Natural killer cell (primary cell): ENCODE measurements at regions not wholly inside any gene's neighbourhood (a gene's known extent, or its start where the extent isn't known, plus 50 kb on each side); places are given as distances from the start of the nearest gene placed in this dataset.

ENCODE experiments used
- ATAC-seq, 3 donors: fragments of 150-1000 bp in 2 of 3; fragments of 200-7000 bp in 1 of 3; cut with Tn5 transposase; 1 replicate in 1 of 3; 2 replicates in 2 of 3; pipeline ENCODE4 v1.10.0; 2021; ENCODE audit warnings: mild to moderate bottlenecking in 2 of 3, moderate library complexity in 2 of 3
- DNase-seq, 2 donors: peaks; one replicate each; pipeline versions ENCODE4 v3.0.0 to v3.0.0-alpha.2; 2013 to 2021; ENCODE audit warnings: mixed read lengths in 1 of 2
- H3K27ac ChIP-seq: one replicate; pipeline ENCODE4 v1.5.1; 2013; ENCODE audit warnings: mild to moderate bottlenecking, low read length
- H3K27me3 ChIP-seq: one replicate; pipeline ENCODE4 v1.6.1; 2013; ENCODE audit warnings: low read length; ENCODE audit not compliant: control insufficient read depth, insufficient read depth
- H3K36me3 ChIP-seq: one replicate; pipeline ENCODE4 v1.6.1; 2013; ENCODE audit warnings: low read length; ENCODE audit not compliant: control insufficient read depth, insufficient read depth
- H3K4me1 ChIP-seq: one replicate; pipeline ENCODE4 v1.6.1; 2013; ENCODE audit warnings: low read length; ENCODE audit not compliant: control insufficient read depth, insufficient read depth
- H3K4me3 ChIP-seq: one replicate; pipeline ENCODE4 v1.5.1; 2013; ENCODE audit warnings: low read length
- H3K9me3 ChIP-seq: one replicate; pipeline ENCODE4 v1.6.1; 2013; ENCODE audit warnings: low read length; ENCODE audit not compliant: control insufficient read depth, insufficient read depth
- H3K27ac Mint-ChIP-seq, 2 donors: one replicate each; pipeline ENCODE4 v1.8.0; 2022; ENCODE audit warnings: mild to moderate bottlenecking in 2 of 2, mixed read lengths in 2 of 2, moderate library complexity in 1 of 2
- H3K27me3 Mint-ChIP-seq, 2 donors: one replicate each; pipeline ENCODE4 v1.8.0; 2022; ENCODE audit warnings: low read depth in 2 of 2, mixed read lengths in 2 of 2
- H3K36me3 Mint-ChIP-seq: one replicate; pipeline ENCODE4 v1.8.0; 2022; ENCODE audit warnings: mixed read lengths
- H3K4me1 Mint-ChIP-seq, 2 donors: one replicate each; pipeline ENCODE4 v1.8.0; 2022; ENCODE audit warnings: mixed read lengths in 2 of 2
- H3K4me3 Mint-ChIP-seq: one replicate; pipeline ENCODE4 v1.8.0; 2022; ENCODE audit warnings: mild to moderate bottlenecking, moderate library complexity, mixed read lengths
- H3K9me3 Mint-ChIP-seq, 2 donors: one replicate each; pipeline ENCODE4 v1.8.0; 2022; ENCODE audit warnings: mixed read lengths in 2 of 2
- CTCF ChIP-seq: fragments of 200-600 bp; IDR thresholded peaks from one replicate; pipeline ENCODE4 v1.8.0; 2022; ENCODE audit warnings: antibody characterized with exemption
- WGBS: methylation state at CpG from one replicate; pipeline ENCODE4 v1.1.7; 2013; ENCODE audit warnings: missing lambda C conversion rate; ENCODE audit not compliant: insufficient coverage; 5-methylcytosine and 5-hydroxymethylcytosine counted together
- intact Hi-C: fragments of 100-400 bp; cut with micrococcal nuclease; formaldehyde crosslinking; loops from one replicate; pipeline ENCODE4 v1.14.2; 2022

GRCh38 chr14:49512147-49512551, 74.0 kb downstream of the RPS29 start:
- TF ChIP-seq CTCF = no peak
- DNase-seq (no peak), ATAC-seq (no peak)
- Histone ChIP-seq H3K4me1 (no peaks in the 10 kb centered on the region), H3K27me3 (no peaks in the 10 kb centered on the region), H3K36me3 (no peaks in the 10 kb centered on the region), H3K4me3 (no peak overlapping the region), H3K27ac (no peak overlapping the region), H3K9me3 (no peaks in the 10 kb centered on the region)
- Mint-ChIP-seq H3K36me3 (no peaks in the 10 kb centered on the region), H3K27ac (no peak overlapping the region), H3K4me3 (no peak overlapping the region), H3K27me3 (no peaks in the 10 kb centered on the region), H3K4me1 (no peaks in the 10 kb centered on the region), H3K9me3 (no peaks in the 10 kb centered on the region)
- 93% methylated on average over 3 of the region's 3 CpGs for WGBS
- intact Hi-C loops = no loop called here

- no peak overlapping the region for H3K4me3 Mint-ChIP-seq
Measured at GRCh38 chr14:49508124-49508523, 78.1 kb downstream of the RPS29 start.

GRCh38 chr14:49506650-49507049, 79.5 kb downstream of the RPS29 start:
- no peak overlapping the region for H3K4me3 ChIP-seq
- ATAC-seq (no peak), DNase-seq (no peak)
- H3K27me3 Mint-ChIP-seq = peaks cover 5 to 13% of the 10 kb centered on the region in 2 donors
- intact Hi-C loops = no loop called here
- H3K36me3 Mint-ChIP-seq = no peaks in the 10 kb centered on the region
- no peaks in the 10 kb centered on the region for H3K4me1 Mint-ChIP-seq
- H3K4me3 Mint-ChIP-seq = no peak overlapping the region
- H3K9me3 ChIP-seq = no peaks in the 10 kb centered on the region
- H3K27ac Mint-ChIP-seq = no peak overlapping the region
- no peaks in the 10 kb centered on the region for H3K36me3 ChIP-seq
- no CpG with 5 or more reads among the region's 2 CpGs for WGBS
- H3K27me3 ChIP-seq = no peaks in the 10 kb centered on the region
- H3K9me3 Mint-ChIP-seq = no peaks in the 10 kb centered on the region
- no peak overlapping the region for H3K27ac ChIP-seq
- H3K4me1 ChIP-seq = no peaks in the 10 kb centered on the region
- TF ChIP-seq CTCF = no peak

More at GRCh38 chr14:49508124-49508523, 78.1 kb downstream of the RPS29 start:
- no peak for DNase-seq
- Histone ChIP-seq H3K27ac (no peak overlapping the region), H3K36me3 (no peaks in the 10 kb centered on the region), H3K9me3 (no peaks in the 10 kb centered on the region), H3K27me3 (no peaks in the 10 kb centered on the region), H3K4me1 (no peaks in the 10 kb centered on the region), H3K4me3 (no peak overlapping the region)
- ATAC-seq = no peak
- Mint-ChIP-seq H3K36me3 (no peaks in the 10 kb centered on the region), H3K27me3 (peaks cover 5 to 7% of the 10 kb centered on the region in 2 donors), H3K4me1 (no peaks in the 10 kb centered on the region), H3K9me3 (no peaks in the 10 kb centered on the region), H3K27ac (no peak overlapping the region)
- intact Hi-C loops = no loop called here
- no peak for TF ChIP-seq CTCF

- no peak for DNase-seq
- no peaks in the 10 kb centered on the region for H3K4me1 Mint-ChIP-seq
- no peaks in the 10 kb centered on the region for H3K36me3 Mint-ChIP-seq
- Histone ChIP-seq H3K27me3 (no peaks in the 10 kb centered on the region), H3K36me3 (no peaks in the 10 kb centered on the region), H3K4me1 (no peaks in the 10 kb centered on the region), H3K9me3 (no peaks in the 10 kb centered on the region), H3K27ac (no peak overlapping the region), H3K4me3 (no peak overlapping the region)
- 16% methylated on average over 5 of the region's 5 CpGs for WGBS
- intact Hi-C loops = no loop called here
- no peaks in the 10 kb centered on the region for H3K9me3 Mint-ChIP-seq
- TF ChIP-seq CTCF = no peak
- no peak overlapping the region for H3K27ac Mint-ChIP-seq
- H3K27me3 Mint-ChIP-seq = peaks cover 9 to 20% of the 10 kb centered on the region in 2 donors
- H3K4me3 Mint-ChIP-seq = no peak overlapping the region
- no peak for ATAC-seq
Measured at GRCh38 chr14:49505041-49505766, 81.0 kb downstream of the RPS29 start.
